ENCODE measurements at regions not wholly inside any gene's neighbourhood (a gene's known extent, or its start where the extent isn't known, plus 50 kb on each side); places are given as distances from the start of the nearest gene placed in this dataset.

DNA sequence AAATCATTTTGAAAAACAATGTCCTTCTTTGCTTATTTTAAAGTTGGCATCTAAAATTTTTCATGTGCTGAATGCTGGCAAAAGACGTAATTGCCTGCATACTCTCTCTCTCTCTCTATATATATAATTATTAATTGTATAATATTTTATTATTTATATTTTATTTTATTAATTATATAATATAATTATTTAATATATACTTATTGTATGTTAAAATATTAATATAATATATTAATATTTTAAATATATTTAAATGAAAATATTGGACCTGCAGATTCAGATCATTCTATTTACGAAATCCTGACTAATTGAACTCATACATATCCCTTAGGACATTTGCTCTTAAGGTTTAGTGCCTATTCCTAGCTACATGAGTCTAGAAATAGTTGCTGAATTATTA is 144.7 kb upstream of the VCX start:
- TF ChIP-seq, protein P1, sequence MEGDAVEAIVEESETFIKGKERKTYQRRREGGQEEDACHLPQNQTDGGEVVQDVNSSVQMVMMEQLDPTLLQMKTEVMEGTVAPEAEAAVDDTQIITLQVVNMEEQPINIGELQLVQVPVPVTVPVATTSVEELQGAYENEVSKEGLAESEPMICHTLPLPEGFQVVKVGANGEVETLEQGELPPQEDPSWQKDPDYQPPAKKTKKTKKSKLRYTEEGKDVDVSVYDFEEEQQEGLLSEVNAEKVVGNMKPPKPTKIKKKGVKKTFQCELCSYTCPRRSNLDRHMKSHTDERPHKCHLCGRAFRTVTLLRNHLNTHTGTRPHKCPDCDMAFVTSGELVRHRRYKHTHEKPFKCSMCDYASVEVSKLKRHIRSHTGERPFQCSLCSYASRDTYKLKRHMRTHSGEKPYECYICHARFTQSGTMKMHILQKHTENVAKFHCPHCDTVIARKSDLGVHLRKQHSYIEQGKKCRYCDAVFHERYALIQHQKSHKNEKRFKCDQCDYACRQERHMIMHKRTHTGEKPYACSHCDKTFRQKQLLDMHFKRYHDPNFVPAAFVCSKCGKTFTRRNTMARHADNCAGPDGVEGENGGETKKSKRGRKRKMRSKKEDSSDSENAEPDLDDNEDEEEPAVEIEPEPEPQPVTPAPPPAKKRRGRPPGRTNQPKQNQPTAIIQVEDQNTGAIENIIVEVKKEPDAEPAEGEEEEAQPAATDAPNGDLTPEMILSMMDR (IDR thresholded peaks at IDR 0.05), result no peak
- no peak for TF ChIP-seq POLR2A (IDR thresholded peaks at IDR 0.05)
